ENCODE measurements at regions not wholly inside any gene's neighbourhood (a gene's known extent, or its start where the extent isn't known, plus 50 kb on each side); places are given as distances from the start of the nearest gene placed in this dataset.
A peak's percentile ranks its signal among the peaks of the same experiment; 100 is the strongest.

- DNase-seq, result no peak
- WGBS (ENCODE audit: insufficient coverage), result 50% methylated on average over 1 of the region's 6 CpGs
- no peak overlapping the region for H3K4me3 ChIP-seq (ENCODE audit: low read length)
Observed at GRCh38 chr13:73215823-73216222, 157.0 kb downstream of the KLF5 start.

DNA sequence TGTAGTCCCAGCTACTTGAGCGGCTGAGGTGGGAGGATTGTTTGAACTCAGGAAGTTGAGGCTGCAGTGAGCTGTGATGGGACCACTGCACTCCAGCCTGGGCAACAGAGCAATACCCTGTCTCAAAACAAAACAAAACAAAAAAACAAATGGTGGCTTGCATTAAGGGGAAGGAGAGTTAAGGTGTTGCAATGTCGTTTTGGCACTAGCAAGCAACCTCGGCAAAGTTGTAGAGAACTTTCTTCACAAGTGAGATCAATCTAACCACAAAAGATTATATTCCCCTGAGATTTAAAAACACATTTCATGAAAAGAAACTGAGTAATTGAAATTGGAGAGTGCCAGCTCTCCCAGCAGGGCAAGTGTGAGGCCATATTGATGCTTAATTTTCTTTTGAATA, 153.7 kb downstream of the KLF5 start:
- WGBS (ENCODE audit: insufficient coverage), result no CpG with 5 or more reads among the region's 3 CpGs
- H3K27me3 ChIP-seq (ENCODE audit: control insufficient read depth, insufficient read depth, low read length), result no peaks in the 10 kb centered on the region
- H3K36me3 ChIP-seq (ENCODE audit: control insufficient read depth, insufficient read depth, low read length), result no peaks in the 10 kb centered on the region
- no peaks in the 10 kb centered on the region for H3K4me1 ChIP-seq (ENCODE audit: control insufficient read depth, insufficient read depth, low read length)
- H3K9me3 ChIP-seq (replicated peaks; ENCODE audit: control insufficient read depth, low read depth, low read length), result no peaks in the 10 kb centered on the region
- no peak overlapping the region for H3K27ac ChIP-seq (ENCODE audit: low read length)
- no peak overlapping the region for H3K4me3 ChIP-seq (ENCODE audit: low read length)
- no peak for DNase-seq

More at GRCh38 chr13:73215823-73216222, 157.0 kb downstream of the KLF5 start:
- H3K9me3 ChIP-seq (replicated peaks; ENCODE audit: control insufficient read depth, low read depth, low read length), result no peaks in the 10 kb centered on the region
- H3K36me3 ChIP-seq (ENCODE audit: control insufficient read depth, insufficient read depth, low read length), result no peaks in the 10 kb centered on the region
- H3K27ac ChIP-seq (ENCODE audit: low read length), result no peak overlapping the region
- no peaks in the 10 kb centered on the region for H3K27me3 ChIP-seq (ENCODE audit: control insufficient read depth, insufficient read depth, low read length)
- H3K4me1 ChIP-seq (ENCODE audit: control insufficient read depth, insufficient read depth, low read length), result no peaks in the 10 kb centered on the region

DNA sequence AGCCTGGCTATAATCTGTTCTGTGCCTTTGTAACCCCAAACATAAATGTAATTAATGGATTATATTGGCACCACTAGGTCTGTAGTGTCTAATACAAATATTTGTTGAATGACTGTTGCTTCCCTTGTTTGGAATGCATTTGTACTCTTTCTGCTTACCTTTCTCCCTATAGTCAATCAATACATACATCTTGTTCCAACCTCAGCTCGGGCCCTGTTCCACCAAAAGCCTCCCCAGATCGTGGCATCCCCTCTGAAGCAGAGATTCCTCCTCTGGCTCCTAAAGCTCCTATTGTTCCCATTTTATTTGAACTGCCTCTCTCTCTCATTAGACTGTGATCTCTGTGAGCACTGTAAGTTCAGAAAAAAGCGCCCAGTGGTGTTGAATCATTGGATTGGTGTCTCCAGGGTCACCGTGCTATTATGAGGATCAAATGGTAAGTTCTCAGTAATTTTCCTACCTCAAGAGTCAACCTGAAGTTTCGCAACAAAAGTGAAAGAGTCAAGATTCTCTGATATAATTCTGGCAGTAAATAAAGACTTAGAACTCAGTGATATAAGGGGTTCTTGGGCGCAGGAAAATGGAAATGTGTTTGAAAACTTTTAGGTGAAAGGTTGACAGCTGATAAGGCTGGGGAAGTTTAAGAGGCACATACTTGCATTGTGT, 151.5 kb downstream of the KLF5 start:
- Histone ChIP-seq H3K27ac (ENCODE audit: low read length) (no peak overlapping the region), H3K9me3 (replicated peaks; ENCODE audit: control insufficient read depth, low read depth, low read length) (no peaks in the 10 kb centered on the region), H3K27me3 (ENCODE audit: control insufficient read depth, insufficient read depth, low read length) (no peaks in the 10 kb centered on the region), H3K4me1 (ENCODE audit: control insufficient read depth, insufficient read depth, low read length) (no peaks in the 10 kb centered on the region), H3K36me3 (ENCODE audit: control insufficient read depth, insufficient read depth, low read length) (no peaks in the 10 kb centered on the region), H3K4me3 (ENCODE audit: low read length) (no peak overlapping the region)
- WGBS (ENCODE audit: insufficient coverage), result 45% methylated on average over 3 of the region's 6 CpGs
- DNase-seq, result no peak

- Histone ChIP-seq H3K4me3 (ENCODE audit: low read length) (no peak overlapping the region), H3K27ac (ENCODE audit: low read length) (no peak overlapping the region), H3K36me3 (ENCODE audit: control insufficient read depth, insufficient read depth, low read length) (no peaks in the 10 kb centered on the region), H3K4me1 (ENCODE audit: control insufficient read depth, insufficient read depth, low read length) (no peaks in the 10 kb centered on the region), H3K9me3 (replicated peaks; ENCODE audit: control insufficient read depth, low read depth, low read length) (no peaks in the 10 kb centered on the region), H3K27me3 (ENCODE audit: control insufficient read depth, insufficient read depth, low read length) (no peaks in the 10 kb centered on the region)
- DNase-seq, result no peak
- WGBS (ENCODE audit: insufficient coverage), result 80% methylated on average over 3 of the region's 5 CpGs
Observed at GRCh38 chr13:73204952-73205351, 146.1 kb downstream of the KLF5 start.

DNA sequence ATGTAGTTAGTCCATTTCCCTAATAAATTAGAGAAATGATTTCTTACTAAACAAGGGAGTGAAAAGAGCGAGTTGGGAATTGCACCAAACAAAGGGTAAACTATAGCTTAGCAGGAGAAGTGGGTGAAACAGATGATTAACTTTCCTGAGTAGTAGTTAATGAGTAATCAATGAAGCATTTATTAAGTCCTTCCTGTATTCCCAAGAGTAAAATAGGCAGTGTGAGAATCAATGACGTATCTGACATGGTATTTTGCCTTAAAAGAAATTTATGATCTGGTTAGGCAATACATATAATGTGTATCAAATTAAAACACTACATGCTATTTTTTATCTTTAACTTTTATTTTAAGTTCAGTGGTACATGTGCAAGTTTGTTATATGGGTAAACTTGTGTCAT, 142.8 kb downstream of the KLF5 start:
- Histone ChIP-seq H3K4me3 (ENCODE audit: low read length) (no peak overlapping the region), H3K9me3 (replicated peaks; ENCODE audit: control insufficient read depth, low read depth, low read length) (no peaks in the 10 kb centered on the region), H3K27ac (ENCODE audit: low read length) (no peak overlapping the region), H3K27me3 (ENCODE audit: control insufficient read depth, insufficient read depth, low read length) (no peaks in the 10 kb centered on the region), H3K4me1 (ENCODE audit: control insufficient read depth, insufficient read depth, low read length) (no peaks in the 10 kb centered on the region), H3K36me3 (ENCODE audit: control insufficient read depth, insufficient read depth, low read length) (no peaks in the 10 kb centered on the region)
- no CpG with 5 or more reads among the region's 2 CpGs for WGBS (ENCODE audit: insufficient coverage)
- no peak for DNase-seq

GRCh38 chr13:73198991-73199411, 140.2 kb downstream of the KLF5 start:
- no peak overlapping the region for H3K4me3 ChIP-seq (ENCODE audit: low read length)
- peak; percentile 4 for DNase-seq
- 60% methylated on average over 2 of the region's 4 CpGs for WGBS (ENCODE audit: insufficient coverage)
- no peaks in the 10 kb centered on the region for H3K27me3 ChIP-seq (ENCODE audit: control insufficient read depth, insufficient read depth, low read length)
- no peak overlapping the region for H3K27ac ChIP-seq (ENCODE audit: low read length)
- no peaks in the 10 kb centered on the region for H3K9me3 ChIP-seq (replicated peaks; ENCODE audit: control insufficient read depth, low read depth, low read length)
- no peaks in the 10 kb centered on the region for H3K36me3 ChIP-seq (ENCODE audit: control insufficient read depth, insufficient read depth, low read length)
- no peaks in the 10 kb centered on the region for H3K4me1 ChIP-seq (ENCODE audit: control insufficient read depth, insufficient read depth, low read length)

- Histone ChIP-seq H3K4me3 (ENCODE audit: low read length) (no peak overlapping the region), H3K27me3 (ENCODE audit: control insufficient read depth, insufficient read depth, low read length) (no peaks in the 10 kb centered on the region), H3K36me3 (ENCODE audit: control insufficient read depth, insufficient read depth, low read length) (no peaks in the 10 kb centered on the region), H3K9me3 (replicated peaks; ENCODE audit: control insufficient read depth, low read depth, low read length) (no peaks in the 10 kb centered on the region), H3K27ac (ENCODE audit: low read length) (no peak overlapping the region), H3K4me1 (ENCODE audit: control insufficient read depth, insufficient read depth, low read length) (no peaks in the 10 kb centered on the region)
- no peak for DNase-seq
Observed at GRCh38 chr13:73195091-73195490, 136.3 kb downstream of the KLF5 start.

DNA sequence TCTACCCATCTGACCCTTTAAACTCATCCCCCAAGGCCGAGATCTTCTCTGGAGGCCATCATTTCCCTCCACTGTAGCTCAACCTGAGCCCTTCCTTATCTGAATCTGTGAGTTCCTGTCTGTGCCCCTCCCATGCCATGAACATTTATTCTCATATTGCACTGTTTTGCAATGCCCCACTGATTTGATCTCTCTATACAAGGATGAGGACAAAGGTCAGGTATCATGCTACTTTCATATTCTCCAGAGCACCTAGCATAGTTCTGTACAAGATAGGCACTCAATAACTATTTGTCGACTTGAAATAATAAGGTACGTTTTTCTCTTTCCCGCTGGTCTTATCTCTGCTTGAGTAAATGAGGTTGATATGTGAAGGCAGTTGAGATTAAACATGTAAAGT, 135.5 kb downstream of the KLF5 start:
- H3K27me3 ChIP-seq (ENCODE audit: control insufficient read depth, insufficient read depth, low read length), result no peaks in the 10 kb centered on the region
- DNase-seq, result no peak
- H3K4me1 ChIP-seq (ENCODE audit: control insufficient read depth, insufficient read depth, low read length), result no peaks in the 10 kb centered on the region
- WGBS (ENCODE audit: insufficient coverage), result 88% methylated on average over 1 of the region's 4 CpGs
- H3K27ac ChIP-seq (ENCODE audit: low read length), result no peak overlapping the region
- H3K36me3 ChIP-seq (ENCODE audit: control insufficient read depth, insufficient read depth, low read length), result no peaks in the 10 kb centered on the region
- H3K9me3 ChIP-seq (replicated peaks; ENCODE audit: control insufficient read depth, low read depth, low read length), result no peaks in the 10 kb centered on the region
- H3K4me3 ChIP-seq (ENCODE audit: low read length), result no peak overlapping the region

- Histone ChIP-seq H3K9me3 (replicated peaks; ENCODE audit: control insufficient read depth, low read depth, low read length) (no peaks in the 10 kb centered on the region), H3K27me3 (ENCODE audit: control insufficient read depth, insufficient read depth, low read length) (no peaks in the 10 kb centered on the region), H3K4me3 (ENCODE audit: low read length) (no peak overlapping the region), H3K36me3 (ENCODE audit: control insufficient read depth, insufficient read depth, low read length) (no peaks in the 10 kb centered on the region), H3K27ac (ENCODE audit: low read length) (no peak overlapping the region), H3K4me1 (ENCODE audit: control insufficient read depth, insufficient read depth, low read length) (no peaks in the 10 kb centered on the region)
- no peak for DNase-seq
- no CpG with 5 or more reads among the region's 1 CpG for WGBS (ENCODE audit: insufficient coverage)
Observed at GRCh38 chr13:73193554-73193953, 134.7 kb downstream of the KLF5 start.

GRCh38 chr13:73190477-73190876, 131.7 kb downstream of the KLF5 start:
- H3K27ac ChIP-seq (ENCODE audit: low read length), result no peak overlapping the region
- no CpG with 5 or more reads among the region's 5 CpGs for WGBS (ENCODE audit: insufficient coverage)
- H3K4me3 ChIP-seq (ENCODE audit: low read length), result no peak overlapping the region
- no peaks in the 10 kb centered on the region for H3K4me1 ChIP-seq (ENCODE audit: control insufficient read depth, insufficient read depth, low read length)
- H3K9me3 ChIP-seq (replicated peaks; ENCODE audit: control insufficient read depth, low read depth, low read length), result no peaks in the 10 kb centered on the region
- H3K27me3 ChIP-seq (ENCODE audit: control insufficient read depth, insufficient read depth, low read length), result no peaks in the 10 kb centered on the region
- H3K36me3 ChIP-seq (ENCODE audit: control insufficient read depth, insufficient read depth, low read length), result no peaks in the 10 kb centered on the region
- peak; percentile 32 for DNase-seq

- Histone ChIP-seq H3K36me3 (ENCODE audit: control insufficient read depth, insufficient read depth, low read length) (no peaks in the 10 kb centered on the region), H3K9me3 (replicated peaks; ENCODE audit: control insufficient read depth, low read depth, low read length) (no peaks in the 10 kb centered on the region), H3K27me3 (ENCODE audit: control insufficient read depth, insufficient read depth, low read length) (no peaks in the 10 kb centered on the region), H3K4me3 (ENCODE audit: low read length) (no peak overlapping the region), H3K4me1 (ENCODE audit: control insufficient read depth, insufficient read depth, low read length) (no peaks in the 10 kb centered on the region), H3K27ac (ENCODE audit: low read length) (no peak overlapping the region)
- no peak for DNase-seq
- WGBS (ENCODE audit: insufficient coverage), result no CpG with 5 or more reads among the region's 8 CpGs
Observed at GRCh38 chr13:73189776-73190175, 131.0 kb downstream of the KLF5 start.

Measured in muscle of leg (tissue), 3 donors.